HUES6 (cell line): ENCODE measurements at regions not wholly inside any gene's neighbourhood (a gene's known extent, or its start where the extent isn't known, plus 50 kb on each side); places are given as distances from the start of the nearest gene placed in this dataset.

Source experiments
- H3K27ac ChIP-seq: 2 replicates; pipeline ENCODE4 v1.7.0; 2013; ENCODE audit warnings: low read depth, mild to moderate bottlenecking, low read length, inconsistent platforms
- H3K27me3 ChIP-seq: 2 replicates; pipeline ENCODE4 v1.6.1; 2013; ENCODE audit warnings: low read length; ENCODE audit not compliant: control insufficient read depth, insufficient read depth
- H3K36me3 ChIP-seq: 2 replicates; pipeline ENCODE4 v1.6.1; 2013; ENCODE audit warnings: low read length; ENCODE audit not compliant: control insufficient read depth, insufficient read depth
- H3K4me1 ChIP-seq: 2 replicates; pipeline ENCODE4 v1.6.1; 2013; ENCODE audit warnings: low read length; ENCODE audit not compliant: control insufficient read depth, insufficient read depth
- H3K4me3 ChIP-seq: 2 replicates; pipeline ENCODE4 v1.5.1; 2013; ENCODE audit warnings: low read depth, low read length
- H3K9ac ChIP-seq: one replicate; pipeline ENCODE4 v1.6.1; 2013; ENCODE audit warnings: mild to moderate bottlenecking, low read length
- H3K9me3 ChIP-seq: 2 replicates; pipeline ENCODE4 v1.6.1; 2013; ENCODE audit warnings: low read depth, low read length; ENCODE audit not compliant: control insufficient read depth, insufficient read depth

- Histone ChIP-seq H3K4me3 (no peak overlapping the region), H3K4me1 (peaks cover 13% of the 10 kb centered on the region), H3K9me3 (no peaks in the 10 kb centered on the region), H3K9ac (no peak overlapping the region), H3K36me3 (no peaks in the 10 kb centered on the region), H3K27me3 (no peaks in the 10 kb centered on the region), H3K27ac (no peak overlapping the region)
These were observed 83.2 kb upstream of the CYP1B1 start for GRCh38 chr2:38159191-38159590.

- H3K27ac ChIP-seq = no peak overlapping the region
These were observed 82.6 kb upstream of the CYP1B1 start for GRCh38 chr2:38158378-38159118.

GRCh38 chr2:38156436-38156835 is 80.5 kb upstream of the CYP1B1 start:
- H3K27ac ChIP-seq = no peak overlapping the region
- H3K27me3 ChIP-seq = no peaks in the 10 kb centered on the region
- no peak overlapping the region for H3K9ac ChIP-seq
- no peaks in the 10 kb centered on the region for H3K9me3 ChIP-seq
- H3K4me3 ChIP-seq = no peak overlapping the region
- peaks cover 13% of the 10 kb centered on the region for H3K4me1 ChIP-seq
- no peaks in the 10 kb centered on the region for H3K36me3 ChIP-seq

More at GRCh38 chr2:38158378-38159118, 82.6 kb upstream of the CYP1B1 start:
- Histone ChIP-seq H3K27me3 (no peaks in the 10 kb centered on the region), H3K9me3 (no peaks in the 10 kb centered on the region), H3K9ac (no peak overlapping the region), H3K4me1 (peaks cover 13% of the 10 kb centered on the region), H3K36me3 (no peaks in the 10 kb centered on the region), H3K4me3 (no peak overlapping the region)

- Histone ChIP-seq H3K27me3 (no peaks in the 10 kb centered on the region), H3K9me3 (no peaks in the 10 kb centered on the region), H3K4me1 (peaks cover 7% of the 10 kb centered on the region; the same call in 1 of the 2 replicates), H3K36me3 (no peaks in the 10 kb centered on the region), H3K4me3 (no peak overlapping the region), H3K27ac (peak overlapping the region; percentile 4; the same call in 1 of the 2 replicates), H3K9ac (no peak overlapping the region)
These were observed 79.1 kb upstream of the CYP1B1 start for GRCh38 chr2:38155015-38155414.

GRCh38 chr2:38154395-38154794 is 78.4 kb upstream of the CYP1B1 start:
- no peaks in the 10 kb centered on the region for H3K9me3 ChIP-seq
- H3K4me3 ChIP-seq = no peak overlapping the region
- no peaks in the 10 kb centered on the region for H3K36me3 ChIP-seq
- H3K4me1 ChIP-seq = 0 out of 2 replicates have a peak, but pooled peaks cover under 1% of the 10 kb centered on the region
- no peaks in the 10 kb centered on the region for H3K27me3 ChIP-seq
- H3K27ac ChIP-seq = peak overlapping the region; percentile 4; the same call in 1 of the 2 replicates
- H3K9ac ChIP-seq = no peak overlapping the region

- Histone ChIP-seq H3K4me3 (no peak overlapping the region), H3K9me3 (no peaks in the 10 kb centered on the region), H3K27me3 (no peaks in the 10 kb centered on the region)
These were observed 77.7 kb upstream of the CYP1B1 start for GRCh38 chr2:38153476-38154135.

GRCh38 chr2:38152913-38153312 is 77.0 kb upstream of the CYP1B1 start:
- H3K4me1 ChIP-seq = no peaks in the 10 kb centered on the region

More at GRCh38 chr2:38153476-38154135, 77.7 kb upstream of the CYP1B1 start:
- Histone ChIP-seq H3K27ac (no peak overlapping the region), H3K9ac (no peak overlapping the region), H3K4me1 (no peaks in the 10 kb centered on the region), H3K36me3 (no peaks in the 10 kb centered on the region)

GRCh38 chr2:38152035-38152434 is 76.1 kb upstream of the CYP1B1 start:
- peaks cover 4% of the 10 kb centered on the region; the same call in 1 of the 2 replicates for H3K4me1 ChIP-seq
- no peak overlapping the region for H3K4me3 ChIP-seq
- H3K36me3 ChIP-seq = no peaks in the 10 kb centered on the region
- no peak overlapping the region for H3K9ac ChIP-seq
- no peak overlapping the region for H3K27ac ChIP-seq
- no peaks in the 10 kb centered on the region for H3K27me3 ChIP-seq
- H3K9me3 ChIP-seq = no peaks in the 10 kb centered on the region

More at GRCh38 chr2:38152913-38153312, 77.0 kb upstream of the CYP1B1 start:
- Histone ChIP-seq H3K4me3 (no peak overlapping the region), H3K9ac (no peak overlapping the region), H3K9me3 (no peaks in the 10 kb centered on the region), H3K36me3 (no peaks in the 10 kb centered on the region), H3K27me3 (no peaks in the 10 kb centered on the region), H3K27ac (no peak overlapping the region)

- Histone ChIP-seq H3K36me3 (no peaks in the 10 kb centered on the region), H3K27ac (no peak overlapping the region), H3K27me3 (no peaks in the 10 kb centered on the region), H3K4me3 (no peak overlapping the region), H3K4me1 (peaks cover 15% of the 10 kb centered on the region; the same call in 1 of the 2 replicates), H3K9me3 (peaks cover 8% of the 10 kb centered on the region; the same call in 1 of the 2 replicates), H3K9ac (no peak overlapping the region)
These were observed 73.6 kb upstream of the CYP1B1 start for GRCh38 chr2:38149531-38149930.

- Histone ChIP-seq H3K4me1 (peaks cover 15% of the 10 kb centered on the region; the same call in 1 of the 2 replicates), H3K4me3 (no peak overlapping the region), H3K27ac (no peak overlapping the region), H3K9me3 (peaks cover 18% of the 10 kb centered on the region; the same call in 1 of the 2 replicates), H3K9ac (no peak overlapping the region), H3K27me3 (no peaks in the 10 kb centered on the region), H3K36me3 (no peaks in the 10 kb centered on the region)
These were observed 72.5 kb upstream of the CYP1B1 start for GRCh38 chr2:38148501-38148900.
